H1 (cell line): ENCODE measurements at regions not wholly inside any gene's neighbourhood (a gene's known extent, or its start where the extent isn't known, plus 50 kb on each side); places are given as distances from the start of the nearest gene placed in this dataset.
"Not testable (repeated sequence)": the region's sequence is repeated elsewhere in the genome, so short reads cannot be mapped to it uniquely, and the experiment has no call there.

ENCODE experiments used
- CTCF ChIA-PET: fragments of 300-600 bp; sonication (Branson Sonifier 250); formaldehyde crosslinking; loops from one replicate; lab custom pipeline; 2021; ENCODE audit not compliant: partially characterized antibody; lab: Charles Lee
- POLR2A ChIA-PET: fragments of 300-600 bp; sonication (Branson Sonifier 250); formaldehyde crosslinking; loops from one replicate; lab custom pipeline; 2021; ENCODE audit warnings: inconsistent platforms; ENCODE audit not compliant: partially characterized antibody; lab: Charles Lee
- DNase-seq, 2 experiments: peaks; one replicate each; pipeline versions ENCODE4 v3.0.0 to v3.0.0-alpha.2; 2010 to 2022; ENCODE audit warnings: low spot score in 2 of 2, low read depth in 1 of 2, mixed read lengths in 1 of 2
- FAIRE-seq: peaks from 2 replicates; lab custom pipeline; 2011; peaks lifted over from hg19 to GRCh38; lab: Jason Lieb, UNC
- H2AFZ ChIP-seq: 2 replicates; pipeline ENCODE4 v1.8.1; 2012; ENCODE audit warnings: low read length, inconsistent platforms
- H2AK5ac ChIP-seq: 2 replicates; pipeline ENCODE4 v1.6.1; 2013; ENCODE audit warnings: low read depth, low read length
- H2BK120ac ChIP-seq: replicated peaks from 2 replicates; pipeline ENCODE3; 2013; ENCODE audit warnings: low read depth, low read length, inconsistent platforms
- H2BK12ac ChIP-seq: 2 replicates; pipeline ENCODE4 v1.6.1; 2013; ENCODE audit warnings: low read depth, low read length
- H2BK15ac ChIP-seq: 2 replicates; pipeline ENCODE4 v1.6.1; 2013; ENCODE audit warnings: low read length
- H2BK20ac ChIP-seq: 2 replicates; pipeline ENCODE4 v1.6.1; 2013; ENCODE audit warnings: low read length
- H2BK5ac ChIP-seq: 2 replicates; pipeline ENCODE4 v1.6.1; 2013; ENCODE audit warnings: low read depth, low read length
- H3K14ac ChIP-seq: 2 replicates; pipeline ENCODE4 v1.6.1; 2013; ENCODE audit warnings: inconsistent platforms; ENCODE audit not compliant: insufficient read length
- H3K18ac ChIP-seq: 2 replicates; pipeline ENCODE4 v1.6.1; 2013; ENCODE audit warnings: low read length; ENCODE audit errors: extremely low read depth
- H3K23ac ChIP-seq: 2 replicates; pipeline ENCODE4 v1.6.1; 2013; ENCODE audit warnings: inconsistent platforms; ENCODE audit not compliant: insufficient read length
- H3K23me2 ChIP-seq: 2 replicates; pipeline ENCODE4 v1.6.1; 2013; ENCODE audit warnings: low read depth, low read length
- H3K27ac ChIP-seq: 2 replicates; pipeline ENCODE4 v1.6.1; 2011; ENCODE audit warnings: low read depth, low read length, inconsistent platforms
- H3K27me3 ChIP-seq, 4 experiments: replicated peaks in 1 of 4; 1 replicate in 1 of 4; 2 replicates in 3 of 4; pipeline versions ENCODE4 v1.6.1 to v1.8.1; 2011 to 2013; ENCODE audit warnings: low read length in 3 of 4, mild to moderate bottlenecking in 3 of 4, inconsistent platforms in 2 of 4, mixed read lengths in 2 of 4, moderate library complexity in 1 of 4; ENCODE audit not compliant: control insufficient read depth in 3 of 4, insufficient read depth in 3 of 4; ENCODE audit errors: extremely low read depth in 1 of 4
- H3K36me3 ChIP-seq, 4 experiments: 2 replicates each; pipeline versions ENCODE4 v1.6.1 to v1.8.1; 2011 to 2013; ENCODE audit warnings: mild to moderate bottlenecking in 4 of 4, low read length in 3 of 4, moderate library complexity in 2 of 4, control low read depth in 1 of 4, inconsistent platforms in 1 of 4; ENCODE audit not compliant: insufficient read depth in 4 of 4, control insufficient read depth in 2 of 4
- H3K4ac ChIP-seq: replicated peaks from 2 replicates; pipeline ENCODE3; 2013; ENCODE audit warnings: low read length, low read depth, mixed read lengths, inconsistent platforms; ENCODE audit not compliant: insufficient read length
- H3K4me1 ChIP-seq, 4 experiments: replicated peaks in 1 of 4; 1 replicate in 1 of 4; 2 replicates in 3 of 4; pipeline versions ENCODE4 v1.6.1 to v1.8.1; 2011 to 2013; ENCODE audit warnings: low read length in 3 of 4, inconsistent platforms in 2 of 4, mixed read lengths in 1 of 4; ENCODE audit not compliant: insufficient read depth in 4 of 4, control insufficient read depth in 3 of 4
- H3K4me2 ChIP-seq, 2 experiments: 2 replicates each; pipeline versions ENCODE4 v1.6.1 to v1.8.1; 2011 to 2013; ENCODE audit warnings: low read depth in 2 of 2, low read length in 2 of 2, control low read depth in 1 of 2, inconsistent platforms in 1 of 2, mild to moderate bottlenecking in 1 of 2; ENCODE audit not compliant: insufficient read depth in 1 of 2
- H3K4me3 ChIP-seq, 4 experiments: fragments of 200-600, 300-600 bp in 1 of 4; sonication (generic), shearing (Covaris generic), sonication (Bioruptor Twin) in 1 of 4; 2 replicates each; pipeline versions ENCODE4 v1.5.1 to v1.8.1; 2011 to 2016; ENCODE audit warnings: low read length in 4 of 4, low read depth in 3 of 4, control low read depth in 2 of 4, inconsistent platforms in 2 of 4, mild to moderate bottlenecking in 2 of 4, mixed read lengths in 1 of 4, moderate library complexity in 1 of 4; ENCODE audit not compliant: insufficient read depth in 2 of 4; ENCODE audit errors: extremely low read depth in 1 of 4
- H3K56ac ChIP-seq: replicated peaks from 2 replicates; pipeline ENCODE3; 2013; ENCODE audit warnings: low read depth, mild to moderate bottlenecking, mixed read lengths, low read length, inconsistent platforms; ENCODE audit not compliant: insufficient read length
- H3K79me1 ChIP-seq: 2 replicates; pipeline ENCODE4 v1.6.1; 2013; ENCODE audit warnings: low read depth, low read length, control low read depth
- H3K79me2 ChIP-seq, 2 experiments: 2 replicates each; pipeline versions ENCODE4 v1.6.1 to v1.8.1; 2012 to 2013; ENCODE audit warnings: low read length in 2 of 2, mild to moderate bottlenecking in 2 of 2, inconsistent platforms in 1 of 2; ENCODE audit not compliant: insufficient read depth in 2 of 2, control insufficient read depth in 1 of 2
- H3K9ac ChIP-seq, 4 experiments: replicated peaks in 1 of 4; 1 replicate in 1 of 4; 2 replicates in 3 of 4; pipeline versions ENCODE4 v1.6.1 to v1.8.1; 2011 to 2013; ENCODE audit warnings: low read depth in 3 of 4, low read length in 3 of 4, control low read depth in 2 of 4, mild to moderate bottlenecking in 2 of 4, moderate library complexity in 2 of 4, inconsistent platforms in 1 of 4; ENCODE audit errors: extremely low read depth in 1 of 4
- H3K9me3 ChIP-seq, 2 experiments: 2 replicates each; pipeline versions ENCODE4 v1.6.1 to v1.8.1; 2012 to 2013; ENCODE audit warnings: mild to moderate bottlenecking in 2 of 2, moderate library complexity in 2 of 2, control low read depth in 1 of 2, inconsistent platforms in 1 of 2, low read depth in 1 of 2, low read length in 1 of 2, mixed read lengths in 1 of 2; ENCODE audit not compliant: insufficient read depth in 2 of 2
- H4K20me1 ChIP-seq, 2 experiments: replicated peaks in 1 of 2; 2 replicates each; pipeline versions ENCODE3 to v1.8.1; 2011 to 2013; ENCODE audit warnings: inconsistent platforms in 2 of 2, low read length in 2 of 2, mild to moderate bottlenecking in 1 of 2; ENCODE audit not compliant: insufficient read depth in 2 of 2, control insufficient read depth in 1 of 2
- H4K5ac ChIP-seq: 2 replicates; pipeline ENCODE4 v1.6.1; 2013; ENCODE audit warnings: low read length, low read depth, mixed read lengths, inconsistent platforms; ENCODE audit not compliant: insufficient read length
- H4K8ac ChIP-seq: 2 replicates; pipeline ENCODE4 v1.8.0; 2013; ENCODE audit warnings: mild to moderate bottlenecking, moderate library complexity, low read length, inconsistent platforms; ENCODE audit not compliant: insufficient read depth; ENCODE audit errors: extremely low read depth
- H4K91ac ChIP-seq: replicated peaks from 2 replicates; pipeline ENCODE3; 2013; ENCODE audit warnings: low read length, mixed read lengths, inconsistent platforms; ENCODE audit not compliant: insufficient read length
- WGBS, 2 experiments: shearing (Covaris generic) in 1 of 2; methylation state at CpG; one replicate each; pipeline versions ENCODE4 v1.1.6 to v1.1.7; 2013 to 2015; ENCODE audit warnings: low lambda C conversion rate in 2 of 2, mixed read lengths in 2 of 2, inconsistent platforms in 1 of 2, low coverage in 1 of 2, missing lambda C conversion rate in 1 of 2; ENCODE audit not compliant: insufficient replicate concordance in 2 of 2, insufficient coverage in 1 of 2, insufficient read length in 1 of 2; ENCODE audit errors: extremely low coverage in 1 of 2, missing lambda C conversion rate in 1 of 2; 5-methylcytosine and 5-hydroxymethylcytosine counted together

GRCh38 chr1:120342231-120343073 lies 72.4 kb upstream of the NBPF8 start:
- H2BK15ac ChIP-seq, H3K4me1 ChIP-seq, FAIRE-seq, H3K18ac ChIP-seq, H3K9me3 ChIP-seq, H4K20me1 ChIP-seq, H3K79me1 ChIP-seq, POLR2A ChIA-PET, H3K9ac ChIP-seq, H3K23ac ChIP-seq, H3K79me2 ChIP-seq, H3K56ac ChIP-seq, H2BK20ac ChIP-seq, H2AFZ ChIP-seq, H2BK120ac ChIP-seq, H2BK5ac ChIP-seq, H4K5ac ChIP-seq, H4K91ac ChIP-seq, H2AK5ac ChIP-seq, CTCF ChIA-PET, H3K23me2 ChIP-seq, H2BK12ac ChIP-seq, H3K14ac ChIP-seq, H3K36me3 ChIP-seq, H3K27me3 ChIP-seq, H3K4ac ChIP-seq, H3K27ac ChIP-seq, H4K8ac ChIP-seq: not testable (repeated sequence)
- H3K4me3 ChIP-seq, result peak overlapping the region in 2 of 4 experiments; percentile 13 to 42; a peak in 3 of 8 replicates
- peak in 1 of 2 experiments; percentile 43 for DNase-seq
- H3K4me2 ChIP-seq, result peak overlapping the region; percentile 28 to 54; a peak in 2 of 4 replicates
- WGBS, 2 experiments, result 4% methylated on average over 9 of the region's 44 CpGs; no CpG with 5 or more reads in 1 of the 2 experiments

- H3K79me1 ChIP-seq, H2BK5ac ChIP-seq, H3K27me3 ChIP-seq, H2BK12ac ChIP-seq, FAIRE-seq, H4K20me1 ChIP-seq, H2BK120ac ChIP-seq, H3K56ac ChIP-seq, H4K91ac ChIP-seq, H3K36me3 ChIP-seq, H3K9me3 ChIP-seq, H3K23ac ChIP-seq, POLR2A ChIA-PET, H3K79me2 ChIP-seq, H2BK20ac ChIP-seq, H3K4me1 ChIP-seq, H4K5ac ChIP-seq, H3K9ac ChIP-seq, H3K4ac ChIP-seq, H3K23me2 ChIP-seq, DNase-seq, H2BK15ac ChIP-seq, H3K18ac ChIP-seq, H4K8ac ChIP-seq, CTCF ChIA-PET, H2AK5ac ChIP-seq, H3K14ac ChIP-seq, H3K27ac ChIP-seq, H2AFZ ChIP-seq: not testable (repeated sequence)
- WGBS, 2 experiments, result no CpG with 5 or more reads among the region's 24 CpGs
- peak overlapping the region in 1 of 2 experiments; percentile 28; a peak in 2 of 4 replicates for H3K4me2 ChIP-seq
- peak overlapping the region in 2 of 4 experiments; percentile 30 to 48; a peak in 3 of 8 replicates for H3K4me3 ChIP-seq
Measured at GRCh38 chr1:120341756-120342155, 73.1 kb upstream of the NBPF8 start.
